GM12891 (cell line): ENCODE measurements at regions not wholly inside any gene's neighbourhood (a gene's known extent, or its start where the extent isn't known, plus 50 kb on each side); places are given as distances from the start of the nearest gene placed in this dataset.

ENCODE experiments used
- DNase-seq: peaks from one replicate; pipeline ENCODE4 v3.0.0; 2011; ENCODE audit warnings: low spot score; ENCODE audit not compliant: insufficient read length
- FAIRE-seq: peaks from 2 replicates; lab custom pipeline; 2011; peaks lifted over from hg19 to GRCh38; lab: Jason Lieb, UNC
- PAX5 ChIP-seq: IDR thresholded peaks from 2 replicates; pipeline ENCODE4 v1.6.1; 2011; ENCODE audit warnings: low read length, moderate library complexity, mild to moderate bottlenecking; ENCODE audit not compliant: insufficient read depth, severe bottlenecking
- POLR2A ChIP-seq: IDR thresholded peaks from 2 replicates; pipeline ENCODE4 v1.6.1; 2011; ENCODE audit warnings: low read depth, low read length, control low read depth
- POLR2AphosphoS5 ChIP-seq: IDR thresholded peaks from 2 replicates; pipeline ENCODE4 v1.6.1; 2011; ENCODE audit warnings: low read depth, low read length, control low read depth
- POU2F2 ChIP-seq: IDR thresholded peaks from 2 replicates; pipeline ENCODE4 v1.6.1; 2011; ENCODE audit warnings: low read depth, mild to moderate bottlenecking, control low read depth, low read length, moderate library complexity
- SPI1 ChIP-seq: IDR thresholded peaks from 2 replicates; pipeline ENCODE4 v1.6.1; 2011; ENCODE audit warnings: low read depth, low read length, control low read depth
- TAF1 ChIP-seq: IDR thresholded peaks from 2 replicates; pipeline ENCODE4 v1.6.1; 2011; ENCODE audit warnings: low read depth, low read length, control low read depth

- FAIRE-seq (no peak), DNase-seq (no peak)
- TF ChIP-seq POLR2AphosphoS5 = no peak
- TF ChIP-seq POU2F2 = no peak
- TF ChIP-seq PAX5 = no peak
- no peak for TF ChIP-seq TAF1
- TF ChIP-seq SPI1 = no peak
- no peak for TF ChIP-seq POLR2A
These were observed 166.0 kb downstream of the KLHL28 start for GRCh38 chr14:44795725-44796124.

- FAIRE-seq (no peak), DNase-seq (no peak)
- TF ChIP-seq POLR2A (no peak), SPI1 (no peak), POU2F2 (no peak), PAX5 (no peak), POLR2AphosphoS5 (no peak), TAF1 (no peak)
These were observed 170.0 kb downstream of the KLHL28 start for GRCh38 chr14:44791730-44792129.

DNA sequence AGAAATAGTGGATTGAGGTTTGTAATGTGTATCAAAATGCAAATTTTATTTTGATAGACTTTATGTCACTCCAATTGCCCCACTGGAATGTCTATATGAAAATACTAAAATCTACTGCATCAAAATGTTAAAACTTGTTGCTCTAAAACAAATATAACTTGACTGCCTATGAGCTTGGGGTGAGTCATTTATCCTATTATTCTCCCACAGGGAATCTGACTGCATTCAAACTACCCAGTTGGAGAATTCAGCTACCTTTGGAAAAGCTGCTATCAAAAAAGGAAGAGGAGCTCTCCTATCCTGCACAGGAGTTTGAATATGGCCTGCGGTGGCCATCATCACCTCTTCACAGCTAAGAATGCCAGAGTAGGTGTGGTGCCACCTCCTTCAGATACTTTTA is 173.1 kb downstream of the KLHL28 start:
- no peak for TF ChIP-seq POLR2A
- TF ChIP-seq SPI1 = no peak
- TF ChIP-seq POLR2AphosphoS5 = no peak
- TF ChIP-seq TAF1 = no peak
- TF ChIP-seq PAX5 = no peak
- TF ChIP-seq POU2F2 = no peak
- no peak for FAIRE-seq
- no peak for DNase-seq

GRCh38 chr14:44785096-44785495 is 176.7 kb downstream of the KLHL28 start:
- DNase-seq = no peak
- no peak for FAIRE-seq
- TF ChIP-seq TAF1 (no peak), POLR2AphosphoS5 (no peak), POU2F2 (no peak), SPI1 (no peak), PAX5 (no peak), POLR2A (no peak)

- FAIRE-seq = no peak
- DNase-seq = no peak
- no peak for TF ChIP-seq PAX5
- no peak for TF ChIP-seq POU2F2
- no peak for TF ChIP-seq TAF1
- no peak for TF ChIP-seq POLR2A
- TF ChIP-seq SPI1 = no peak
- no peak for TF ChIP-seq POLR2AphosphoS5
These were observed 177.8 kb downstream of the KLHL28 start for GRCh38 chr14:44783901-44784300.

DNA sequence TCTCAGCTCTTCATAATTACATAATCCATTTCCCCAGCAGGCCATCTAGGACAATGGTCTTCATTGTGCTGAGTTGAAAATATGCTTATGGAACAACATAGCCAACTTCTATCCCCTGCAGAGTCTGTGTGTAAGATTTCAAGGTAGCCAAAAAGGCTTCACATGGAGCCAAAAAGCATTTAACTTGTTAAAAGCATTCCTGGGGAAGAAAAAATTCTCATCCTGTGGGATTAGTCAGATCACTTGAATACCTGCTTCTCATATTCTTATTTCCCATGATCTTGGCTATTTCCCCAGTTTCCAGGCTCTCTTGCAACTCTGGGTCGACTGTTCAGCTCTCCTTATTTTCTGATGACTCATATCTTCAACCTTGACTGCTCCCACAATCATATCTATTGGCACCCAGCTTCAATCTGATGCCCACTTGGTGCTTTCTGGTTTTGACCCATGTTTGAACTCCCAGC is 178.9 kb downstream of the KLHL28 start:
- DNase-seq = no peak
- FAIRE-seq = no peak
- TF ChIP-seq TAF1 = no peak

- TF ChIP-seq SPI1 = no peak
- no peak for TF ChIP-seq TAF1
- no peak for TF ChIP-seq POLR2A
- no peak for TF ChIP-seq POU2F2
- TF ChIP-seq POLR2AphosphoS5 = no peak
- no peak for TF ChIP-seq PAX5
- no peak for FAIRE-seq
- no peak for DNase-seq
These were observed 180.8 kb downstream of the KLHL28 start for GRCh38 chr14:44780989-44781388.

DNA sequence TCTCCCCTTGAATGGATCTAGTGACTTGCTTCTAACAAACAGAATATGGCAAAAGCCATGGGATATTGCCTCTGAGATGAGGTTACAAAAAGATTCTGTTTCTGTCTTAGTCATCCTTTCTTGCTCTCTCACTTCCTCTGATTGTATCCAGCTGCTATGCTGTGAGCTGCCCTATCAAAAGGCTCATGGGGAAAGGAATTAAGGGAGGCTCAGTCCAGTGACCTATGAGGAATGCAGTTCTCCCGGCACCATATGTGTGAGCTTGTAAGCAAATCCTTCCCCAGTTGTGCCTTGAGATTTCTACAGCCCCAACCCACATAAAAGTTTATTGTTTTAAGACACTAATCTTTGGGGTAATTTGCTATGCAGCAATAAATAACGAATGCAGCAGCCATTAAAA is 183.1 kb downstream of the KLHL28 start:
- FAIRE-seq (no peak), DNase-seq (no peak)
- TF ChIP-seq SPI1 (peak; percentile 61), POLR2A (no peak)

DNA sequence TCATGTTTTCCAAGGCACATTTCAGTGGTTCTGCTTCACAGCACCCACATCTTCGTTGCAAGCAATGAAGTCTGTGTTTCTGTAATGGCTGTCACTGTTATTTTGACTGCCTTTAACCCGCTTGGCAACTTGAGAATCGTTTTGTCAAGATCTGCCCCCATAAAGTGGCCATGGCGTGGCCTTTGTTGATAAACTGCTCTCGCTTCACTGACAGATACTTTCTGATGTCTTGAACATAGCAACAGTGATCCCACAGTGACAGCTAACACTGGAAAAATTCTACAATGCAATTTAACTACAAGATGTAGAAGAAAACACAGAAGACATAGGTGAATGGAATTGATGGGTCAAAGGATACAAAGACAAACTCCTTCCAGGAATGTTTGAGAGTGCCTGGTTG is 184.2 kb downstream of the KLHL28 start:
- FAIRE-seq (no peak), DNase-seq (no peak)
- no peak for TF ChIP-seq SPI1
- TF ChIP-seq PAX5 = no peak
- no peak for TF ChIP-seq POLR2A
- no peak for TF ChIP-seq TAF1

GRCh38 chr14:44775248-44775647 is 186.5 kb downstream of the KLHL28 start:
- TF ChIP-seq POLR2A (no peak), POLR2AphosphoS5 (no peak)
- no peak for FAIRE-seq

DNA sequence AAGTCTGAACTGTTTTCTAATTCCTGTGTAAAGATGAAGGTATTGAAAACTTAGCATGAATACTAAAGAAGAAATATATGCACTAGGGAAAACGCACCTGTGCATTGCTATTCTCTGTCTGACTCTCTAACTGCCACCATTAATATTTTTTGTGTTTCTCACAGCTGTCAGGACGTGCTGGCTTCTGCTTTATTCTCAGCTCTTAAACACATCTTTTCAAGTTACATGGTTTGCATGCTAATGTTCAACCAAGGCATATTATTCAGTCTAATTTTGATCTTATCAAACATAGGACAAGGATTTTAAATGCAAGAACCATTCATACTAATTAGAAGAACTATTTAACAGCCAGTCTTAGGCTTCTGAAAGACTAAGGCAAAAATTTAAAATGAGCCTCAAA is 187.4 kb downstream of the KLHL28 start:
- DNase-seq (no peak), FAIRE-seq (no peak)
- no peak for TF ChIP-seq TAF1
- no peak for TF ChIP-seq PAX5
- no peak for TF ChIP-seq SPI1
- no peak for TF ChIP-seq POU2F2
- no peak for TF ChIP-seq POLR2A
- no peak for TF ChIP-seq POLR2AphosphoS5

More at GRCh38 chr14:44775248-44775647, 186.5 kb downstream of the KLHL28 start:
- DNase-seq = no peak

- DNase-seq (no peak), FAIRE-seq (no peak)
- TF ChIP-seq POLR2AphosphoS5 = no peak
- no peak for TF ChIP-seq POU2F2
- TF ChIP-seq SPI1 = no peak
- TF ChIP-seq TAF1 = no peak
- TF ChIP-seq PAX5 = no peak
- no peak for TF ChIP-seq POLR2A
These were observed 190.3 kb downstream of the KLHL28 start for GRCh38 chr14:44771496-44771895.
